ENCODE measurements at regions not wholly inside any gene's neighbourhood (a gene's known extent, or its start where the extent isn't known, plus 50 kb on each side); places are given as distances from the start of the nearest gene placed in this dataset.

DNA sequence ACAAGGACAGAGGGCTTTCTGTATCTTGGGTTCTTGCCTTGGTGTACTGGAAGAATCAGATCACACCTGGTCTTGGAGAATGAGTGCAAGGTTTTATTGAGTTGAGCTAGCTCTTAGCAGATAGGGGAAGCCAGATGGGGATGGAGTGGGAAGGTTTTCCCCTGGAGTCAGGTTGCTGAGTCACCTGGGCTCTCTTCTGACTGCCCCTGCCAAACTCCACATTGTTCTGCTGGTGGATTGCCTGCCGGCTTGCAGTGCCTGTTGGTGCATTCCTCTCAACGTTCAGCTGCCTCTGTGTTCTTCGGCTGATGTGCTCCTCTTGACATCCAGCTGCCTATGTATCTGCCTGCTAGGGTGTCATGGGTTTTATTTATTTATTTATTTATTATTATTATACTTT, 1431.1 kb downstream of the CDH8 start:
- TF ChIP-seq EZH2 (IDR thresholded peaks at IDR 0.05; ENCODE audit: low read depth, unreplicated experiment) (no peak), POLR2AphosphoS5 (IDR thresholded peaks at IDR 0.05; ENCODE audit: low read depth) (no peak), CTCF (conservative IDR thresholded peaks at IDR 0.05; ENCODE audit: low read depth in 2 of 2) (no peak), CREB1 (CRISPR knock-in tag; IDR thresholded peaks at IDR 0.05; ENCODE audit: low read depth) (no peak), EZH2phosphoT487 (IDR thresholded peaks at IDR 0.05; ENCODE audit: unreplicated experiment) (no peak), STAT1 (IDR thresholded peaks at IDR 0.05; ENCODE audit: unreplicated experiment) (no peak), ZNF331 (CRISPR knock-in tag; IDR thresholded peaks at IDR 0.05; ENCODE audit: low read depth) (no peak), NANOG (IDR thresholded peaks at IDR 0.05; ENCODE audit: borderline replicate concordance) (no peak), JUNB (IDR thresholded peaks at IDR 0.05; ENCODE audit: unreplicated experiment) (no peak), ZNF114 (CRISPR knock-in tag; IDR thresholded peaks at IDR 0.05) (no peak)
- TF ChIP-seq, protein P1, sequence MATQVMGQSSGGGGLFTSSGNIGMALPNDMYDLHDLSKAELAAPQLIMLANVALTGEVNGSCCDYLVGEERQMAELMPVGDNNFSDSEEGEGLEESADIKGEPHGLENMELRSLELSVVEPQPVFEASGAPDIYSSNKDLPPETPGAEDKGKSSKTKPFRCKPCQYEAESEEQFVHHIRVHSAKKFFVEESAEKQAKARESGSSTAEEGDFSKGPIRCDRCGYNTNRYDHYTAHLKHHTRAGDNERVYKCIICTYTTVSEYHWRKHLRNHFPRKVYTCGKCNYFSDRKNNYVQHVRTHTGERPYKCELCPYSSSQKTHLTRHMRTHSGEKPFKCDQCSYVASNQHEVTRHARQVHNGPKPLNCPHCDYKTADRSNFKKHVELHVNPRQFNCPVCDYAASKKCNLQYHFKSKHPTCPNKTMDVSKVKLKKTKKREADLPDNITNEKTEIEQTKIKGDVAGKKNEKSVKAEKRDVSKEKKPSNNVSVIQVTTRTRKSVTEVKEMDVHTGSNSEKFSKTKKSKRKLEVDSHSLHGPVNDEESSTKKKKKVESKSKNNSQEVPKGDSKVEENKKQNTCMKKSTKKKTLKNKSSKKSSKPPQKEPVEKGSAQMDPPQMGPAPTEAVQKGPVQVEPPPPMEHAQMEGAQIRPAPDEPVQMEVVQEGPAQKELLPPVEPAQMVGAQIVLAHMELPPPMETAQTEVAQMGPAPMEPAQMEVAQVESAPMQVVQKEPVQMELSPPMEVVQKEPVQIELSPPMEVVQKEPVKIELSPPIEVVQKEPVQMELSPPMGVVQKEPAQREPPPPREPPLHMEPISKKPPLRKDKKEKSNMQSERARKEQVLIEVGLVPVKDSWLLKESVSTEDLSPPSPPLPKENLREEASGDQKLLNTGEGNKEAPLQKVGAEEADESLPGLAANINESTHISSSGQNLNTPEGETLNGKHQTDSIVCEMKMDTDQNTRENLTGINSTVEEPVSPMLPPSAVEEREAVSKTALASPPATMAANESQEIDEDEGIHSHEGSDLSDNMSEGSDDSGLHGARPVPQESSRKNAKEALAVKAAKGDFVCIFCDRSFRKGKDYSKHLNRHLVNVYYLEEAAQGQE (IDR thresholded peaks at IDR 0.05; ENCODE audit: unreplicated experiment), result no peak
- TF ChIP-seq, protein P2, sequence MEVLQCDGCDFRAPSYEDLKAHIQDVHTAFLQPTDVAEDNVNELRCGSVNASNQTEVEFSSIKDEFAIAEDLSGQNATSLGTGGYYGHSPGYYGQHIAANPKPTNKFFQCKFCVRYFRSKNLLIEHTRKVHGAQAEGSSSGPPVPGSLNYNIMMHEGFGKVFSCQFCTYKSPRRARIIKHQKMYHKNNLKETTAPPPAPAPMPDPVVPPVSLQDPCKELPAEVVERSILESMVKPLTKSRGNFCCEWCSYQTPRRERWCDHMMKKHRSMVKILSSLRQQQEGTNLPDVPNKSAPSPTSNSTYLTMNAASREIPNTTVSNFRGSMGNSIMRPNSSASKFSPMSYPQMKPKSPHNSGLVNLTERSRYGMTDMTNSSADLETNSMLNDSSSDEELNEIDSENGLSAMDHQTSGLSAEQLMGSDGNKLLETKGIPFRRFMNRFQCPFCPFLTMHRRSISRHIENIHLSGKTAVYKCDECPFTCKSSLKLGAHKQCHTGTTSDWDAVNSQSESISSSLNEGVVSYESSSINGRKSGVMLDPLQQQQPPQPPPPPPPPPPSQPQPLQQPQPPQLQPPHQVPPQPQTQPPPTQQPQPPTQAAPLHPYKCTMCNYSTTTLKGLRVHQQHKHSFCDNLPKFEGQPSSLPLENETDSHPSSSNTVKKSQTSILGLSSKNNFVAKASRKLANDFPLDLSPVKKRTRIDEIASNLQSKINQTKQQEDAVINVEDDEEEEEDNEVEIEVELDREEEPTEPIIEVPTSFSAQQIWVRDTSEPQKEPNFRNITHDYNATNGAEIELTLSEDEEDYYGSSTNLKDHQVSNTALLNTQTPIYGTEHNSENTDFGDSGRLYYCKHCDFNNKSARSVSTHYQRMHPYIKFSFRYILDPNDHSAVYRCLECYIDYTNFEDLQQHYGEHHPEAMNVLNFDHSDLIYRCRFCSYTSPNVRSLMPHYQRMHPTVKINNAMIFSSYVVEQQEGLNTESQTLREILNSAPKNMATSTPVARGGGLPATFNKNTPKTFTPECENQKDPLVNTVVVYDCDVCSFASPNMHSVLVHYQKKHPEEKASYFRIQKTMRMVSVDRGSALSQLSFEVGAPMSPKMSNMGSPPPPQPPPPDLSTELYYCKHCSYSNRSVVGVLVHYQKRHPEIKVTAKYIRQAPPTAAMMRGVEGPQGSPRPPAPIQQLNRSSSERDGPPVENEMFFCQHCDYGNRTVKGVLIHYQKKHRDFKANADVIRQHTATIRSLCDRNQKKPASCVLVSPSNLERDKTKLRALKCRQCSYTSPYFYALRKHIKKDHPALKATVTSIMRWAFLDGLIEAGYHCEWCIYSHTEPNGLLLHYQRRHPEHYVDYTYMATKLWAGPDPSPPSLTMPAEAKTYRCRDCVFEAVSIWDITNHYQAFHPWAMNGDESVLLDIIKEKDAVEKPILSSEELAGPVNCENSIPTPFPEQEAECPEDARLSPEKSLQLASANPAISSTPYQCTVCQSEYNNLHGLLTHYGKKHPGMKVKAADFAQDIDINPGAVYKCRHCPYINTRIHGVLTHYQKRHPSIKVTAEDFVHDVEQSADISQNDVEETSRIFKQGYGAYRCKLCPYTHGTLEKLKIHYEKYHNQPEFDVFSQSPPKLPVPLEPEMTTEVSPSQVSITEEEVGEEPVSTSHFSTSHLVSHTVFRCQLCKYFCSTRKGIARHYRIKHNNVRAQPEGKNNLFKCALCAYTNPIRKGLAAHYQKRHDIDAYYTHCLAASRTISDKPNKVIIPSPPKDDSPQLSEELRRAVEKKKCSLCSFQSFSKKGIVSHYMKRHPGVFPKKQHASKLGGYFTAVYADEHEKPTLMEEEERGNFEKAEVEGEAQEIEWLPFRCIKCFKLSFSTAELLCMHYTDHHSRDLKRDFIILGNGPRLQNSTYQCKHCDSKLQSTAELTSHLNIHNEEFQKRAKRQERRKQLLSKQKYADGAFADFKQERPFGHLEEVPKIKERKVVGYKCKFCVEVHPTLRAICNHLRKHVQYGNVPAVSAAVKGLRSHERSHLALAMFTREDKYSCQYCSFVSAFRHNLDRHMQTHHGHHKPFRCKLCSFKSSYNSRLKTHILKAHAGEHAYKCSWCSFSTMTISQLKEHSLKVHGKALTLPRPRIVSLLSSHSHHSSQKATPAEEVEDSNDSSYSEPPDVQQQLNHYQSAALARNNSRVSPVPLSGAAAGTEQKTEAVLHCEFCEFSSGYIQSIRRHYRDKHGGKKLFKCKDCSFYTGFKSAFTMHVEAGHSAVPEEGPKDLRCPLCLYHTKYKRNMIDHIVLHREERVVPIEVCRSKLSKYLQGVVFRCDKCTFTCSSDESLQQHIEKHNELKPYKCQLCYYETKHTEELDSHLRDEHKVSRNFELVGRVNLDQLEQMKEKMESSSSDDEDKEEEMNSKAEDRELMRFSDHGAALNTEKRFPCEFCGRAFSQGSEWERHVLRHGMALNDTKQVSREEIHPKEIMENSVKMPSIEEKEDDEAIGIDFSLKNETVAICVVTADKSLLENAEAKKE (CRISPR knock-in tag; IDR thresholded peaks at IDR 0.05), result no peak
- TF ChIP-seq, protein P3, sequence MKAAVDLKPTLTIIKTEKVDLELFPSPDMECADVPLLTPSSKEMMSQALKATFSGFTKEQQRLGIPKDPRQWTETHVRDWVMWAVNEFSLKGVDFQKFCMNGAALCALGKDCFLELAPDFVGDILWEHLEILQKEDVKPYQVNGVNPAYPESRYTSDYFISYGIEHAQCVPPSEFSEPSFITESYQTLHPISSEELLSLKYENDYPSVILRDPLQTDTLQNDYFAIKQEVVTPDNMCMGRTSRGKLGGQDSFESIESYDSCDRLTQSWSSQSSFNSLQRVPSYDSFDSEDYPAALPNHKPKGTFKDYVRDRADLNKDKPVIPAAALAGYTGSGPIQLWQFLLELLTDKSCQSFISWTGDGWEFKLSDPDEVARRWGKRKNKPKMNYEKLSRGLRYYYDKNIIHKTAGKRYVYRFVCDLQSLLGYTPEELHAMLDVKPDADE (IDR thresholded peaks at IDR 0.05), result no peak
